GM10248 (cell line): ENCODE measurements at regions not wholly inside any gene's neighbourhood (a gene's known extent, or its start where the extent isn't known, plus 50 kb on each side); places are given as distances from the start of the nearest gene placed in this dataset.

Source experiments
- CTCF ChIA-PET: fragments of 300-600 bp; sonication (Branson Sonifier 250); formaldehyde crosslinking; extraction: SDS; loops from one replicate; lab custom pipeline; 2021; ENCODE audit warnings: antibody characterized with exemption; lab: Yijun Ruan, JAX
- POLR2A ChIA-PET: fragments of 350-650 bp; sonication (Branson Sonifier 250); formaldehyde crosslinking; extraction: SDS; loops from one replicate; lab custom pipeline; 2020; ENCODE audit warnings: antibody characterized with exemption; lab: Yijun Ruan, JAX
- DNase-seq: peaks from one replicate; pipeline ENCODE4 v3.0.0; 2012; ENCODE audit errors: extremely low spot score
- CTCF ChIP-seq: IDR thresholded peaks from 2 replicates; pipeline ENCODE4 v1.5.1; 2012; ENCODE audit warnings: mild to moderate bottlenecking, low read depth; ENCODE audit errors: extremely low read depth, missing control alignments, control extremely low read depth

- DNase-seq = no peak
- ChIA-PET POLR2A (no interaction called here), CTCF (interaction anchor here (1.0 kb wide), 1 partner anchor 118 kb away, joined by 3 read pairs; no protein-coding TSS in a partner anchor)
- no peak for TF ChIP-seq CTCF
Measured at GRCh38 chr6:21531393-21531792, 62.2 kb upstream of the SOX4 start.

GRCh38 chr6:21533678-21534077 lies 59.9 kb upstream of the SOX4 start:
- DNase-seq = no peak
- POLR2A ChIA-PET = interaction anchor here (0.6 kb wide), 1 partner anchor 130 kb away, joined by 3 read pairs; no protein-coding TSS in a partner anchor
- CTCF ChIA-PET = no interaction called here
- TF ChIP-seq CTCF = no peak

GRCh38 chr6:21536280-21536766 lies 57.2 kb upstream of the SOX4 start:
- ChIA-PET CTCF (no interaction called here), POLR2A (no interaction called here)
- no peak for DNase-seq
- TF ChIP-seq CTCF = no peak

- ChIA-PET POLR2A (no interaction called here), CTCF (no interaction called here)
- no peak for TF ChIP-seq CTCF
- no peak for DNase-seq
Measured at GRCh38 chr6:21537637-21538036, 55.9 kb upstream of the SOX4 start.

GRCh38 chr6:21538186-21538798 lies 55.3 kb upstream of the SOX4 start:
- DNase-seq = no peak
- TF ChIP-seq CTCF = no peak
- ChIA-PET POLR2A (no interaction called here), CTCF (interaction anchor here (1.0 to 1.3 kb wide), 2 partner anchors 9 to 11 kb away, joined by 3 read pairs; no protein-coding TSS in a partner anchor)

GRCh38 chr6:21539621-21540100 lies 53.9 kb upstream of the SOX4 start:
- ChIA-PET POLR2A (no interaction called here), CTCF (interaction anchor here (1.3 kb wide), 1 partner anchor 10 kb away, joined by 3 read pairs; no protein-coding TSS in a partner anchor)
- TF ChIP-seq CTCF = no peak
- no peak for DNase-seq
